ENCODE measurements at regions not wholly inside any gene's neighbourhood (a gene's known extent, or its start where the extent isn't known, plus 50 kb on each side); places are given as distances from the start of the nearest gene placed in this dataset.

DNA sequence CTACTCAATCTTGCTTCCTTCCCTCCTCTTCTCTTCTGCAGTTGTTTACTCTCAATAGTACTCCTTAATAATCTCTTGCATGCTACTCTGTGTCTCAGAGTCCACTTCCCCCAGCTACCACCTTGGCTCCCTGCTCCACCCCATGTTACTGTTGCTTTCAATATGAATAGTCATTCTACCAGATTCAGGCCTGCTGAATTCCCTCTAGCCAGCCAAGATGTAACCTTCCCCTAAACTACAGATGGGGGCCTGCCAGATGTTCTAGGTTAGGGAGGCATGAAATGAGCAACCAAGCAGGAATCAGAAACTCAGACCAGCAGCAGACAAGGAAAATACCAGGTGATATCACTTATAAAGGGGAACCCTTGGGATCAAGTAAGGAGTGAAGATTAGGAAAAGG is 392.1 kb upstream of the DDHD1 start:
- no peaks in the 10 kb centered on the region for H3K9me3 Mint-ChIP-seq
- Histone ChIP-seq H2AFZ (no peak overlapping the region), H3K27me3 (ENCODE audit: insufficient read depth) (no peaks in the 10 kb centered on the region), H3K27ac (ENCODE audit: low read depth) (no peak overlapping the region), H3K4me3 (no peak overlapping the region), H3K79me2 (replicated peaks; ENCODE audit: insufficient read depth) (no peaks in the 10 kb centered on the region), H3K9me2 (ENCODE audit: insufficient read depth) (peaks cover 4% of the 10 kb centered on the region), H3K4me1 (ENCODE audit: insufficient read depth) (no peaks in the 10 kb centered on the region), H3K36me3 (ENCODE audit: insufficient read depth) (no peaks in the 10 kb centered on the region), H3F3A (replicated peaks; ENCODE audit: low read depth) (no peaks in the 10 kb centered on the region), H3K4me2 (no peak overlapping the region), H4K20me1 (replicated peaks; ENCODE audit: insufficient read depth) (no peaks in the 10 kb centered on the region)
- ATAC-seq, result no peak
- H3K4me3 Mint-ChIP-seq, result no peak overlapping the region
- no peaks in the 10 kb centered on the region for H3K27me3 Mint-ChIP-seq (ENCODE audit: insufficient read depth, low read depth, poor library complexity)
- DNase-seq (ENCODE audit: low spot score), result no peak
- no peaks in the 10 kb centered on the region for H3K4me1 Mint-ChIP-seq
- no peak overlapping the region; the same call in 1 of the 2 replicates for H3K27ac Mint-ChIP-seq
- H3K36me3 Mint-ChIP-seq (ENCODE audit: low read depth), result no peaks in the 10 kb centered on the region
- TF ChIP-seq POLR2AphosphoS5 (IDR thresholded peaks at IDR 0.05; ENCODE audit: low read depth), result no peak
- TF ChIP-seq, protein P1, sequence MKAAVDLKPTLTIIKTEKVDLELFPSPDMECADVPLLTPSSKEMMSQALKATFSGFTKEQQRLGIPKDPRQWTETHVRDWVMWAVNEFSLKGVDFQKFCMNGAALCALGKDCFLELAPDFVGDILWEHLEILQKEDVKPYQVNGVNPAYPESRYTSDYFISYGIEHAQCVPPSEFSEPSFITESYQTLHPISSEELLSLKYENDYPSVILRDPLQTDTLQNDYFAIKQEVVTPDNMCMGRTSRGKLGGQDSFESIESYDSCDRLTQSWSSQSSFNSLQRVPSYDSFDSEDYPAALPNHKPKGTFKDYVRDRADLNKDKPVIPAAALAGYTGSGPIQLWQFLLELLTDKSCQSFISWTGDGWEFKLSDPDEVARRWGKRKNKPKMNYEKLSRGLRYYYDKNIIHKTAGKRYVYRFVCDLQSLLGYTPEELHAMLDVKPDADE (IDR thresholded peaks at IDR 0.05), result no peak
- TF ChIP-seq ZNF114 (CRISPR knock-in tag; IDR thresholded peaks at IDR 0.05), result no peak
- TF ChIP-seq, protein P2, sequence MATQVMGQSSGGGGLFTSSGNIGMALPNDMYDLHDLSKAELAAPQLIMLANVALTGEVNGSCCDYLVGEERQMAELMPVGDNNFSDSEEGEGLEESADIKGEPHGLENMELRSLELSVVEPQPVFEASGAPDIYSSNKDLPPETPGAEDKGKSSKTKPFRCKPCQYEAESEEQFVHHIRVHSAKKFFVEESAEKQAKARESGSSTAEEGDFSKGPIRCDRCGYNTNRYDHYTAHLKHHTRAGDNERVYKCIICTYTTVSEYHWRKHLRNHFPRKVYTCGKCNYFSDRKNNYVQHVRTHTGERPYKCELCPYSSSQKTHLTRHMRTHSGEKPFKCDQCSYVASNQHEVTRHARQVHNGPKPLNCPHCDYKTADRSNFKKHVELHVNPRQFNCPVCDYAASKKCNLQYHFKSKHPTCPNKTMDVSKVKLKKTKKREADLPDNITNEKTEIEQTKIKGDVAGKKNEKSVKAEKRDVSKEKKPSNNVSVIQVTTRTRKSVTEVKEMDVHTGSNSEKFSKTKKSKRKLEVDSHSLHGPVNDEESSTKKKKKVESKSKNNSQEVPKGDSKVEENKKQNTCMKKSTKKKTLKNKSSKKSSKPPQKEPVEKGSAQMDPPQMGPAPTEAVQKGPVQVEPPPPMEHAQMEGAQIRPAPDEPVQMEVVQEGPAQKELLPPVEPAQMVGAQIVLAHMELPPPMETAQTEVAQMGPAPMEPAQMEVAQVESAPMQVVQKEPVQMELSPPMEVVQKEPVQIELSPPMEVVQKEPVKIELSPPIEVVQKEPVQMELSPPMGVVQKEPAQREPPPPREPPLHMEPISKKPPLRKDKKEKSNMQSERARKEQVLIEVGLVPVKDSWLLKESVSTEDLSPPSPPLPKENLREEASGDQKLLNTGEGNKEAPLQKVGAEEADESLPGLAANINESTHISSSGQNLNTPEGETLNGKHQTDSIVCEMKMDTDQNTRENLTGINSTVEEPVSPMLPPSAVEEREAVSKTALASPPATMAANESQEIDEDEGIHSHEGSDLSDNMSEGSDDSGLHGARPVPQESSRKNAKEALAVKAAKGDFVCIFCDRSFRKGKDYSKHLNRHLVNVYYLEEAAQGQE (IDR thresholded peaks at IDR 0.05; ENCODE audit: unreplicated experiment), result no peak
- TF ChIP-seq, protein P3, sequence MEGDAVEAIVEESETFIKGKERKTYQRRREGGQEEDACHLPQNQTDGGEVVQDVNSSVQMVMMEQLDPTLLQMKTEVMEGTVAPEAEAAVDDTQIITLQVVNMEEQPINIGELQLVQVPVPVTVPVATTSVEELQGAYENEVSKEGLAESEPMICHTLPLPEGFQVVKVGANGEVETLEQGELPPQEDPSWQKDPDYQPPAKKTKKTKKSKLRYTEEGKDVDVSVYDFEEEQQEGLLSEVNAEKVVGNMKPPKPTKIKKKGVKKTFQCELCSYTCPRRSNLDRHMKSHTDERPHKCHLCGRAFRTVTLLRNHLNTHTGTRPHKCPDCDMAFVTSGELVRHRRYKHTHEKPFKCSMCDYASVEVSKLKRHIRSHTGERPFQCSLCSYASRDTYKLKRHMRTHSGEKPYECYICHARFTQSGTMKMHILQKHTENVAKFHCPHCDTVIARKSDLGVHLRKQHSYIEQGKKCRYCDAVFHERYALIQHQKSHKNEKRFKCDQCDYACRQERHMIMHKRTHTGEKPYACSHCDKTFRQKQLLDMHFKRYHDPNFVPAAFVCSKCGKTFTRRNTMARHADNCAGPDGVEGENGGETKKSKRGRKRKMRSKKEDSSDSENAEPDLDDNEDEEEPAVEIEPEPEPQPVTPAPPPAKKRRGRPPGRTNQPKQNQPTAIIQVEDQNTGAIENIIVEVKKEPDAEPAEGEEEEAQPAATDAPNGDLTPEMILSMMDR (conservative IDR thresholded peaks at IDR 0.05; ENCODE audit: low read depth in 2 of 2), result no peak
- no peak for TF ChIP-seq EZH2phosphoT487 (IDR thresholded peaks at IDR 0.05; ENCODE audit: unreplicated experiment)
- TF ChIP-seq STAT1 (IDR thresholded peaks at IDR 0.05; ENCODE audit: unreplicated experiment), result no peak
- TF ChIP-seq, protein P4, sequence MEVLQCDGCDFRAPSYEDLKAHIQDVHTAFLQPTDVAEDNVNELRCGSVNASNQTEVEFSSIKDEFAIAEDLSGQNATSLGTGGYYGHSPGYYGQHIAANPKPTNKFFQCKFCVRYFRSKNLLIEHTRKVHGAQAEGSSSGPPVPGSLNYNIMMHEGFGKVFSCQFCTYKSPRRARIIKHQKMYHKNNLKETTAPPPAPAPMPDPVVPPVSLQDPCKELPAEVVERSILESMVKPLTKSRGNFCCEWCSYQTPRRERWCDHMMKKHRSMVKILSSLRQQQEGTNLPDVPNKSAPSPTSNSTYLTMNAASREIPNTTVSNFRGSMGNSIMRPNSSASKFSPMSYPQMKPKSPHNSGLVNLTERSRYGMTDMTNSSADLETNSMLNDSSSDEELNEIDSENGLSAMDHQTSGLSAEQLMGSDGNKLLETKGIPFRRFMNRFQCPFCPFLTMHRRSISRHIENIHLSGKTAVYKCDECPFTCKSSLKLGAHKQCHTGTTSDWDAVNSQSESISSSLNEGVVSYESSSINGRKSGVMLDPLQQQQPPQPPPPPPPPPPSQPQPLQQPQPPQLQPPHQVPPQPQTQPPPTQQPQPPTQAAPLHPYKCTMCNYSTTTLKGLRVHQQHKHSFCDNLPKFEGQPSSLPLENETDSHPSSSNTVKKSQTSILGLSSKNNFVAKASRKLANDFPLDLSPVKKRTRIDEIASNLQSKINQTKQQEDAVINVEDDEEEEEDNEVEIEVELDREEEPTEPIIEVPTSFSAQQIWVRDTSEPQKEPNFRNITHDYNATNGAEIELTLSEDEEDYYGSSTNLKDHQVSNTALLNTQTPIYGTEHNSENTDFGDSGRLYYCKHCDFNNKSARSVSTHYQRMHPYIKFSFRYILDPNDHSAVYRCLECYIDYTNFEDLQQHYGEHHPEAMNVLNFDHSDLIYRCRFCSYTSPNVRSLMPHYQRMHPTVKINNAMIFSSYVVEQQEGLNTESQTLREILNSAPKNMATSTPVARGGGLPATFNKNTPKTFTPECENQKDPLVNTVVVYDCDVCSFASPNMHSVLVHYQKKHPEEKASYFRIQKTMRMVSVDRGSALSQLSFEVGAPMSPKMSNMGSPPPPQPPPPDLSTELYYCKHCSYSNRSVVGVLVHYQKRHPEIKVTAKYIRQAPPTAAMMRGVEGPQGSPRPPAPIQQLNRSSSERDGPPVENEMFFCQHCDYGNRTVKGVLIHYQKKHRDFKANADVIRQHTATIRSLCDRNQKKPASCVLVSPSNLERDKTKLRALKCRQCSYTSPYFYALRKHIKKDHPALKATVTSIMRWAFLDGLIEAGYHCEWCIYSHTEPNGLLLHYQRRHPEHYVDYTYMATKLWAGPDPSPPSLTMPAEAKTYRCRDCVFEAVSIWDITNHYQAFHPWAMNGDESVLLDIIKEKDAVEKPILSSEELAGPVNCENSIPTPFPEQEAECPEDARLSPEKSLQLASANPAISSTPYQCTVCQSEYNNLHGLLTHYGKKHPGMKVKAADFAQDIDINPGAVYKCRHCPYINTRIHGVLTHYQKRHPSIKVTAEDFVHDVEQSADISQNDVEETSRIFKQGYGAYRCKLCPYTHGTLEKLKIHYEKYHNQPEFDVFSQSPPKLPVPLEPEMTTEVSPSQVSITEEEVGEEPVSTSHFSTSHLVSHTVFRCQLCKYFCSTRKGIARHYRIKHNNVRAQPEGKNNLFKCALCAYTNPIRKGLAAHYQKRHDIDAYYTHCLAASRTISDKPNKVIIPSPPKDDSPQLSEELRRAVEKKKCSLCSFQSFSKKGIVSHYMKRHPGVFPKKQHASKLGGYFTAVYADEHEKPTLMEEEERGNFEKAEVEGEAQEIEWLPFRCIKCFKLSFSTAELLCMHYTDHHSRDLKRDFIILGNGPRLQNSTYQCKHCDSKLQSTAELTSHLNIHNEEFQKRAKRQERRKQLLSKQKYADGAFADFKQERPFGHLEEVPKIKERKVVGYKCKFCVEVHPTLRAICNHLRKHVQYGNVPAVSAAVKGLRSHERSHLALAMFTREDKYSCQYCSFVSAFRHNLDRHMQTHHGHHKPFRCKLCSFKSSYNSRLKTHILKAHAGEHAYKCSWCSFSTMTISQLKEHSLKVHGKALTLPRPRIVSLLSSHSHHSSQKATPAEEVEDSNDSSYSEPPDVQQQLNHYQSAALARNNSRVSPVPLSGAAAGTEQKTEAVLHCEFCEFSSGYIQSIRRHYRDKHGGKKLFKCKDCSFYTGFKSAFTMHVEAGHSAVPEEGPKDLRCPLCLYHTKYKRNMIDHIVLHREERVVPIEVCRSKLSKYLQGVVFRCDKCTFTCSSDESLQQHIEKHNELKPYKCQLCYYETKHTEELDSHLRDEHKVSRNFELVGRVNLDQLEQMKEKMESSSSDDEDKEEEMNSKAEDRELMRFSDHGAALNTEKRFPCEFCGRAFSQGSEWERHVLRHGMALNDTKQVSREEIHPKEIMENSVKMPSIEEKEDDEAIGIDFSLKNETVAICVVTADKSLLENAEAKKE (CRISPR knock-in tag; IDR thresholded peaks at IDR 0.05), result no peak
- no peak for TF ChIP-seq ZNF331 (CRISPR knock-in tag; IDR thresholded peaks at IDR 0.05; ENCODE audit: low read depth)

Measured in GM23338 (cell line).